SK-N-MC (cell line): ENCODE measurements at regions not wholly inside any gene's neighbourhood (a gene's known extent, or its start where the extent isn't known, plus 50 kb on each side); places are given as distances from the start of the nearest gene placed in this dataset.

Experiments used
- EZH2 ChIP-seq: fragments of 200-600 bp; sonication (generic); IDR thresholded peaks from one replicate; pipeline ENCODE4 v1.6.1; 2017; ENCODE audit warnings: antibody characterized with exemption
- POLR2AphosphoS5 ChIP-seq: IDR thresholded peaks from 2 replicates; pipeline ENCODE4 v1.6.1; 2012; ENCODE audit warnings: mild to moderate bottlenecking, low read depth, low read length, borderline replicate concordance

- TF ChIP-seq POLR2AphosphoS5 (no peak), EZH2 (no peak)
Measured at GRCh38 chr4:115433491-115433890, 320.1 kb upstream of the NDST4 start.
